K562 (cell line): ENCODE measurements at regions not wholly inside any gene's neighbourhood (a gene's known extent, or its start where the extent isn't known, plus 50 kb on each side); places are given as distances from the start of the nearest gene placed in this dataset.

Experiments used
- ATAC-seq: fragments of 200-7000 bp; cut with Tn5 transposase; 3 replicates; pipeline ENCODE4 v1.9.1; 2020; ENCODE audit warnings: moderate library complexity
- BruUV-seq: library from RNA; stranded (reverse); fragments of 400-500 nt; replicated peaks from 2 replicates; lab custom pipeline; 2021; lab: Mats Ljungman, UMichigan
- CTCF ChIA-PET: fragments of 300-600 bp; formaldehyde crosslinking; extraction: SDS; loops from one replicate; lab custom pipeline; 2021; ENCODE audit warnings: low intra/inter-chr PET ratio; lab: Yijun Ruan, JAX
- POLR2A ChIA-PET: fragments of 300-600, 350-650 bp; sonication (Branson Sonifier 250); formaldehyde crosslinking; extraction: SDS; loops from one replicate; lab custom pipeline; 2021; ENCODE audit warnings: antibody characterized with exemption, inconsistent platforms; lab: Yijun Ruan, JAX
- DNase-seq, 4 experiments: peaks; one replicate each; pipeline versions ENCODE4 v3.0.0 to v3.0.0-alpha.2; 2011 to 2018; ENCODE audit warnings: low spot score in 3 of 4, mixed read lengths in 3 of 4; ENCODE audit errors: extremely low read depth in 1 of 4
- FAIRE-seq: peaks from 2 replicates; lab custom pipeline; 2011; peaks lifted over from hg19 to GRCh38; lab: Jason Lieb, UNC
- H2AFZ ChIP-seq: 2 replicates; pipeline ENCODE4 v1.6.0; 2011; ENCODE audit warnings: low read depth, low read length, control low read depth, inconsistent platforms
- H3K27ac ChIP-seq: fragments of 200-600 bp; 3 replicates; pipeline ENCODE4 v1.8.0; 2011; ENCODE audit warnings: low read depth, mild to moderate bottlenecking, control low read depth, inconsistent platforms, low read length, moderate library complexity, mixed read lengths; ENCODE audit errors: extremely low read depth
- H3K27me3 ChIP-seq, 2 experiments: fragments of 300-600 bp in 1 of 2; 2 replicates in 1 of 2; 3 replicates in 1 of 2; pipeline versions ENCODE4 v1.6.0 to v1.8.0; 2011; ENCODE audit warnings: inconsistent platforms in 2 of 2, low read length in 2 of 2, mild to moderate bottlenecking in 1 of 2, mixed read lengths in 1 of 2, moderate library complexity in 1 of 2; ENCODE audit not compliant: control insufficient read depth in 2 of 2, insufficient read depth in 2 of 2
- H3K36me3 ChIP-seq: fragments of 300-600 bp; 3 replicates; pipeline ENCODE4 v1.8.0; 2011; ENCODE audit warnings: mild to moderate bottlenecking, low read length, inconsistent platforms; ENCODE audit not compliant: control insufficient read depth, insufficient read depth
- H3K4me1 ChIP-seq, 2 experiments: fragments of 200-600 bp in 1 of 2; replicated peaks in 1 of 2; 2 replicates in 1 of 2; 3 replicates in 1 of 2; pipeline versions ENCODE4 v1.5.1 to v1.8.0; 2011; ENCODE audit warnings: inconsistent platforms in 2 of 2, low read length in 2 of 2, mild to moderate bottlenecking in 1 of 2, mixed read lengths in 1 of 2, moderate library complexity in 1 of 2; ENCODE audit not compliant: control insufficient read depth in 2 of 2, insufficient read depth in 2 of 2
- H3K4me2 ChIP-seq: 2 replicates; pipeline ENCODE4 v1.6.1; 2011; ENCODE audit warnings: low read length, control low read depth, inconsistent platforms, mixed read lengths; ENCODE audit not compliant: insufficient read depth
- H3K4me3 ChIP-seq: fragments of 200-600 bp; sonication (generic), shearing (Covaris generic); 2 replicates; pipeline ENCODE4 v1.5.1; 2016; ENCODE audit warnings: control low read depth, inconsistent platforms
- H3K79me2 ChIP-seq: fragments of 200-600 bp; 3 replicates; pipeline ENCODE4 v1.8.0; 2011; ENCODE audit warnings: low read length, inconsistent platforms; ENCODE audit not compliant: control insufficient read depth, insufficient read depth
- H3K9ac ChIP-seq, 2 experiments: 2 replicates each; pipeline versions ENCODE4 v1.6.0 to v1.6.1; 2011; ENCODE audit warnings: low read depth in 2 of 2, low read length in 2 of 2, control low read depth in 1 of 2, inconsistent platforms in 1 of 2, mild to moderate bottlenecking in 1 of 2, mixed read lengths in 1 of 2; ENCODE audit not compliant: insufficient read depth in 1 of 2
- H3K9me1 ChIP-seq: one replicate; pipeline ENCODE4 v1.6.0; 2011; ENCODE audit warnings: inconsistent platforms, mild to moderate bottlenecking, low read length, moderate library complexity; ENCODE audit not compliant: control insufficient read depth, insufficient read depth
- H3K9me3 ChIP-seq: replicated peaks from 2 replicates; pipeline ENCODE4 v1.5.1; 2011; ENCODE audit warnings: low read depth, low read length, inconsistent platforms; ENCODE audit not compliant: control insufficient read depth, insufficient read depth
- H4K20me1 ChIP-seq: replicated peaks from 2 replicates; pipeline ENCODE4 v1.6.1; 2011; ENCODE audit warnings: low read length, inconsistent platforms, mixed read lengths; ENCODE audit not compliant: control insufficient read depth, insufficient read depth
- EP300 ChIP-seq: IDR thresholded peaks from 2 replicates; pipeline ENCODE4 v1.6.1; 2012; ENCODE audit warnings: low read length, improper control_type of control experiment
- FOSL1 ChIP-seq: fragments of 200-800 bp; sonication (Bioruptor generic); conservative IDR thresholded peaks from 2 replicates; pipeline ENCODE4 v1.6.1; 2016; ENCODE audit warnings: missing genetic modification characterization, missing compliant biosample characterization
- FOXA3 ChIP-seq, 2 experiments: fragments of 450-650 bp in 1 of 2; sonication (generic) in 1 of 2; formaldehyde crosslinking; IDR thresholded peaks in 1 of 2; conservative IDR thresholded peaks in 1 of 2; 2 replicates each; pipeline versions ENCODE4 v1.4.0 to v1.8.0; 2020 to 2022; ENCODE audit warnings: mild to moderate bottlenecking in 2 of 2, missing genetic modification reagents in 1 of 2
- GTF2A2 ChIP-seq: IDR thresholded peaks from 2 replicates; pipeline ENCODE4 v1.6.1; 2016; ENCODE audit warnings: mild to moderate bottlenecking, missing genetic modification characterization, missing compliant biosample characterization
- HIVEP1 ChIP-seq: fragments of 250-450 bp; sonication (Bioruptor Pico); IDR thresholded peaks from 2 replicates; pipeline ENCODE4 v1.4.0; 2020; ENCODE audit warnings: mild to moderate bottlenecking
- L3MBTL2 ChIP-seq: fragments of 450-650 bp; IDR thresholded peaks from 2 replicates; pipeline ENCODE4 v1.6.1; 2016; ENCODE audit warnings: mild to moderate bottlenecking, moderate library complexity
- MLLT1 ChIP-seq, 2 experiments: fragments of 450-650 bp; IDR thresholded peaks; 2 replicates each; pipeline ENCODE4 v1.6.1; 2016
- MYC ChIP-seq, 2 experiments: fragments of 250-450 bp in 1 of 2; sonication (Bioruptor Pico) in 1 of 2; IDR thresholded peaks; 2 replicates each; pipeline versions ENCODE4 v1.5.1 to v1.6.1; 2012 to 2021; ENCODE audit warnings: low read depth in 2 of 2, borderline replicate concordance in 1 of 2, improper control_type of control experiment in 1 of 2, low read length in 1 of 2, mild to moderate bottlenecking in 1 of 2, moderate library complexity in 1 of 2
- PPARD ChIP-seq: fragments of 250-450 bp; sonication (Bioruptor Pico); IDR thresholded peaks from 2 replicates; pipeline ENCODE4 v1.8.0; 2022; ENCODE audit warnings: inconsistent platforms, mild to moderate bottlenecking, moderate library complexity
- PURB ChIP-seq: sonication (generic); formaldehyde crosslinking; IDR thresholded peaks from 2 replicates; pipeline ENCODE4 v1.9.0; 2021; ENCODE audit warnings: low read depth, mild to moderate bottlenecking, missing genetic modification reagents
- RFX5 ChIP-seq: IDR thresholded peaks from 2 replicates; pipeline ENCODE4 v1.6.1; 2011; ENCODE audit warnings: low read depth, mild to moderate bottlenecking, improper control_type of control experiment, low read length
- ZKSCAN8 ChIP-seq: fragments of 200-800 bp; sonication (Bioruptor generic); IDR thresholded peaks from 2 replicates; pipeline ENCODE4 v1.6.1; 2016; ENCODE audit warnings: missing genetic modification characterization, missing compliant biosample characterization
- ZNF146 ChIP-seq: IDR thresholded peaks from one replicate; pipeline ENCODE4 v1.6.1; 2018; ENCODE audit warnings: missing compliant biosample characterization; ENCODE audit not compliant: unreplicated experiment
- ZNF212 ChIP-seq: fragments of 450-650 bp; formaldehyde crosslinking; IDR thresholded peaks from 2 replicates; pipeline ENCODE4 v1.4.0; 2020; ENCODE audit warnings: mild to moderate bottlenecking
- ZNF263 ChIP-seq: sonication (generic); formaldehyde crosslinking; IDR thresholded peaks from 2 replicates; pipeline ENCODE4 v1.8.0; 2022; ENCODE audit warnings: mild to moderate bottlenecking, missing genetic modification reagents, borderline replicate concordance
- ZNF511 ChIP-seq: sonication (generic); formaldehyde crosslinking; IDR thresholded peaks from 2 replicates; pipeline ENCODE4 v1.8.0; 2022; ENCODE audit warnings: mild to moderate bottlenecking, missing genetic modification reagents
- ZNF583 ChIP-seq: fragments of 250-450 bp; sonication (Bioruptor Pico); IDR thresholded peaks from 2 replicates; pipeline ENCODE4 v1.4.0; 2020
- ZNF780A ChIP-seq: fragments of 250-450 bp; sonication (Bioruptor Pico); IDR thresholded peaks from 2 replicates; pipeline ENCODE4 v1.5.0; 2021; ENCODE audit warnings: mild to moderate bottlenecking
- WGBS: fragments of 100-300 bp; shearing (Covaris generic); methylation state at CpG from one replicate; pipeline ENCODE4 v1.1.6; 2016; ENCODE audit warnings: low coverage, mixed read lengths; ENCODE audit not compliant: insufficient coverage; ENCODE audit errors: missing lambda C conversion rate; 5-methylcytosine and 5-hydroxymethylcytosine counted together
- in situ Hi-C: fragments of 300-500 bp; cut with MboI; formaldehyde crosslinking; loops from 4 replicates; pipeline ENCODE4 v1.15.0; 2018; ENCODE audit warnings: inconsistent platforms, mixed read lengths
- intact Hi-C: fragments of 100-400 bp; cut with micrococcal nuclease; formaldehyde crosslinking; loops from 2 replicates; pipeline ENCODE4 v1.14.2; 2022

GRCh38 chr14:66380143-66380542, 106.0 kb upstream of the CCDC196 start:
- H3K27me3 ChIP-seq, result no peaks in the 10 kb centered on the region
- FAIRE-seq, result no peak
- ChIA-PET POLR2A (no interaction called here), CTCF (no interaction called here)
- 0% methylated on average over 1 of the region's 1 CpG for WGBS
- H3K4me3 ChIP-seq, result no peak overlapping the region
- H2AFZ ChIP-seq, result no peak overlapping the region
- ATAC-seq, result no peak
- H3K27ac ChIP-seq, result no peak overlapping the region
- H3K9me1 ChIP-seq, result no peaks in the 10 kb centered on the region
- no peak overlapping the region for H3K4me2 ChIP-seq
- in situ Hi-C loops (no loop called here), intact Hi-C loops (no loop called here)
- no peaks in the 10 kb centered on the region for H3K9me3 ChIP-seq
- H3K9ac ChIP-seq, result no peak overlapping the region
- BruUV-seq, result no TSS peak
- no peaks in the 10 kb centered on the region for H4K20me1 ChIP-seq
- H3K36me3 ChIP-seq, result no peaks in the 10 kb centered on the region
- H3K4me1 ChIP-seq, result no peaks in the 10 kb centered on the region
- no peaks in the 10 kb centered on the region for H3K79me2 ChIP-seq
- TF ChIP-seq ZKSCAN8, result no peak
- TF ChIP-seq PPARD (CRISPR knock-in tag), result no peak
- no peak for TF ChIP-seq ZNF583 (CRISPR knock-in tag)
- TF ChIP-seq ZNF511, result no peak
- no peak for TF ChIP-seq RFX5
- TF ChIP-seq MYC (IDR thresholded peaks at IDR 0.05; ENCODE audit: low read depth, low read length), result no peak
- no peak for TF ChIP-seq MYC (CRISPR knock-in tag; IDR thresholded peaks at IDR 0.05; ENCODE audit: borderline replicate concordance, low read depth)
- no peak for DNase-seq

DNA sequence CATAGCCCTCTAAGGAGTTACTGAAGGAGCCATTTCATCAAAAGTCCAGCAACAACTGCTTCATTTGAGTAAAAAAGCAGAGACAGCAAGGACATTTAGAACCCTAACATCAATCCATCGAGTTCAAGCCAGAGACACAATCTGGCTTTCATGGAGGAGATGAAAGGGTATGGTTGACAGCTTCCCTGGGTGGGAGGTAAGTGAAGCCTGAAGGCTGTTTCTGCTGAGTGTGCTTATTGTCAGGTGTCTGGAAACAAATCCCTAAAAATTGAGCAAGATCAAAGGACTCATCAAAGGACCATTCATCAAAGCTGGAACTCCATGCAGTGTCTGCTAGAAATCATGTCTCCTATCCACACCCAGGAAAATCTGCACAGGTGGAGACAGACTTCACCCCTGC, 104.4 kb upstream of the CCDC196 start:
- H3K79me2 ChIP-seq, result no peaks in the 10 kb centered on the region
- ATAC-seq (no peak), FAIRE-seq (no peak), DNase-seq (no peak)
- H3K4me2 ChIP-seq, result no peak overlapping the region
- H3K9ac ChIP-seq, result no peak overlapping the region
- WGBS, result no CpG with 5 or more reads among the region's 1 CpG
- H3K4me1 ChIP-seq, result no peaks in the 10 kb centered on the region
- BruUV-seq, result no TSS peak
- no peaks in the 10 kb centered on the region for H3K9me3 ChIP-seq
- in situ Hi-C loops, result no loop called here
- H3K27ac ChIP-seq, result no peak overlapping the region
- H3K36me3 ChIP-seq, result no peaks in the 10 kb centered on the region
- H3K9me1 ChIP-seq, result no peaks in the 10 kb centered on the region
- no peaks in the 10 kb centered on the region for H3K27me3 ChIP-seq
- H3K4me3 ChIP-seq, result no peak overlapping the region
- no peak overlapping the region for H2AFZ ChIP-seq
- POLR2A ChIA-PET, result no interaction called here
- intact Hi-C loops, result no loop called here
- CTCF ChIA-PET, result no interaction called here
- H4K20me1 ChIP-seq, result no peaks in the 10 kb centered on the region
- TF ChIP-seq ZNF263 (CRISPR knock-in tag) (no peak), EP300 (no peak), ZNF212 (CRISPR knock-in tag) (no peak), ZNF146 (CRISPR knock-in tag) (no peak), FOXA3 (CRISPR knock-in tag; conservative IDR thresholded peaks at IDR 0.05 in 1 of 2, IDR thresholded peaks at IDR 0.05 in 1 of 2) (no peak), HIVEP1 (CRISPR knock-in tag) (no peak), ZNF780A (CRISPR knock-in tag) (no peak), MLLT1 (IDR thresholded peaks at IDR 0.05) (no peak), L3MBTL2 (no peak), PURB (CRISPR knock-in tag) (no peak), GTF2A2 (tag) (no peak), FOSL1 (tag) (no peak)
